ENCODE measurements at regions not wholly inside any gene's neighbourhood (a gene's known extent, or its start where the extent isn't known, plus 50 kb on each side); places are given as distances from the start of the nearest gene placed in this dataset.

DNA sequence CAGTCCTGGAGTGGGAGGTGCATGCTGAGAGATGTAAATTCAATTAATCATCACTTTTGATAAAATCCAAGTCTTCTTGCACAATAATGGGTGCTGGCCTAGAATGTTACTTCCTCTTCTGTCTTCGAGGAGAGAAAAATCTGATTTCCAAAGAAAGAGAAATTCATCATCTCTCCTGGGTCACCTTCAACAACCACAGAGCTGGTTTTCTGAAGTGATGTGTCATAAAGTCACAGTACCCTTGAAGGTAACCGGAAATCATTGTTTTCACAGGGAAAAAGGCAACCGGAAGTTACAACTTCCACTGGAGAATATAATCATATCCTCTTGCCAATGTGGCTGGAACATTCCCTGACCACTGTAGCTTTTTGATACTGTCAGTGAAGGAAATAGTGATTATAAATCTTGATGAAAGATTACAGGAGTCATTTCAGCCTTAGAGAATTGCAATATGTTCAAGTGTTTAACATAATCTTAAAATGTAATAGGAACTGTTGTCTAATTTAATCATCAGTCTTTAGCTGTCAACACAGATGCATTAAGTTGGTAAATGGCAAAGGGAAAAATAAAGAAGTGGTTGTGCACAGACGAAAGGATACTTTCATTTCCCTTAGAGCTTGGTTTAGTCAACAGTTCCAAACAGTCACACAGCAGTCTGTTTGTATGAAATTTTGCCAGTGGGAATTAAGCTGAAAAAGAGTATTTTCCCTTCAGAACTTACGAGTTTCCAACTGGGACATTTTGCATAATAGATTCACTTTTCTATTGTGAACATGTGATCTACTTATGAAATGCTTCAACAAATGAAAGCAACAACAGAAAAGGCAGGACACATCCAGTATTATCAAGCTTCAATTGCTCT lies 106.5 kb upstream of the SLC4A7 start:
- TF ChIP-seq TAF1 (IDR thresholded peaks at IDR 0.05; ENCODE audit: low read depth, low read length): no peak
- no peak for TF ChIP-seq POLR2A (IDR thresholded peaks at IDR 0.05; ENCODE audit: low read depth, low read length)

Data from GM12891 (cell line).